Activated CD4-positive, alpha-beta T cell treated with anti-CD3 and anti-CD28 coated beads, Interleukin-2, Interleukin-6, amounts not matched to agents 100 ng/mL and 50 ng/mL, durations not matched to agents 16 hours and 8 hours (primary cell): ENCODE measurements at regions not wholly inside any gene's neighbourhood (a gene's known extent, or its start where the extent isn't known, plus 50 kb on each side); places are given as distances from the start of the nearest gene placed in this dataset.
"Not testable (repeated sequence)": the region's sequence is repeated elsewhere in the genome, so short reads cannot be mapped to it uniquely, and the experiment has no call there.

Experiments
- DNase-seq: peaks from one replicate; pipeline ENCODE4 v3.0.0-alpha.2; 2020

- DNase-seq, result no peak
Measured at GRCh38 chr7:67361150-67361549, 364.5 kb downstream of the TYW1 start.

GRCh38 chr7:67364441-67365017 is 367.9 kb downstream of the TYW1 start:
- no peak for DNase-seq

DNA sequence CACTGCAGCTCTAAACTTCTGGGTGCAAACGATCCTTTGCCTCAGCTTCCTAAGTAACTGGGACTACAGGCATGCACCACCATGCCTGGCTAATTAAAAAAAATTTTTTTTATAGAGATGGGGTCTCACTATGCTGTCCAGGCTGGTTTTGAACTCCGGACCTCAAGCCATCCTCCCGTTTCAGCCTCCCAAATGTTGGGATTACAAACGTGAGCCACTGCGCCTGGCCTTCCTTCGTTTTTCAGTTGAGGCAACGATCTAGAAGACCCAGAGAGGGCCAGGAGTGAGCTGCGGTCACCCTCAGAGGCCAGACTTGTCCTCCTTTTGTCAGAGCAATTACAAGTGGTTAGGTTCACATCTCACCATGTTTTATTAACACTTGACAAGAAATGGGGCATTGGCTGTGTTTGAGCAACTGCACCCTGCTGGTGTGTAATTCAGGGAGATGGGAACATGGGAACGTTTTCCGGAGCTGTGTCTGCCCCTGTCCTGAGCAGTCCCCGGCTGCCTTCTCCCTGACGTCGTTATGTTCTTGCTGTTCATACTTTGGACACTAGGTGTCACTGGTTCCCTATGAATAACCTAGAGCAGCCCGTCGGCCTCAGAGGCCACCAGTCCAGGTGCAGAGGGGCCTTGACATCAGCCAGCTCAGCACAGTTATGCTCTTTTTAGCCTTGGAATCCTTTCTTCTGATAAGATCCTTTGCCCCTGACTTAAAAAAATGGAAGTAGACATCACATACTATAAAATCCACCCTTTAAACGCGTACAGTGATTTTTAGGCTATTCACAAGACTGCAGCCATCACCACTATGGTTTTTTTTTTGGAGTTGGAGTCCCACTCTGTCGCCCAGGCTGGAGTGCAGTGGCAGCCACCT is 375.0 kb downstream of the TYW1 start:
- peak; percentile 77 for DNase-seq

DNA sequence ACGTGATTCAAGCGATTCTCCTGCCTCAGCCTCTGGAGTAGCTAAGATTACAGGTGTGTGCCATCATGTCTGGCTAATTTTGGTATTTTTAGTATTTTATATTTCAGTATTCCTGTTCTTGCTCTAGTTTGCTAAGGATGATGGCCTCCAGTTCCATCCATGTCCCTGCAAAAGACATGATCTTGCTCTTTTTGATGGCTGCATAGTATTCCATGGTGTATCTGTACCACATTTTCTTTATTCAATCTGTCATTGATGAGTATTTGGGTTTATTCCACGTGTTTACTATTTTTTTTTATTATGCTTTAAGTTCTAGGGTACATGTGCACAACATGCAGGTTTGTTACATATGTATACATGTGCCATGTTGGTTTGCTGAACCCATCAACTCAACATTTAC is 376.8 kb downstream of the TYW1 start:
- DNase-seq, result not testable (repeated sequence)

DNA sequence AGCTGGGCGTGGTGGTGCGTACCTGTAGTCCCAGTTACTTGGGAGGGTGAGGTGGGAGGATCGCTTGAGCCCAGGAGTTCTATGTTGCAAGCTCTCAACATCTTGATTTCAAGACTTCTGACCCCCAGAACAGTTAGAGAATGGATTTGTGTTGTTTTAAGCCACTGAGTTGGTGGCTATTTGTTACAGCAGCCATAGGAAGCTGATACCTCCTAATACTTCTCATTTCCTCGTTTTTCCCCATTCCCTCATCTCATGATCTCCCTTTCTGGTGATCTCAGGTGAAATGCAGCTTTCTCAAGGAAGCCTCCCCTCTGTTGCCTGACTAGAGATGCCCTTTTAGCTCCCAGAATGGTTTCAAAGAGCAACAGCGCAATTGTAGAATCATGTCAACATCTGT is 378.8 kb downstream of the TYW1 start:
- DNase-seq, result no peak

DNA sequence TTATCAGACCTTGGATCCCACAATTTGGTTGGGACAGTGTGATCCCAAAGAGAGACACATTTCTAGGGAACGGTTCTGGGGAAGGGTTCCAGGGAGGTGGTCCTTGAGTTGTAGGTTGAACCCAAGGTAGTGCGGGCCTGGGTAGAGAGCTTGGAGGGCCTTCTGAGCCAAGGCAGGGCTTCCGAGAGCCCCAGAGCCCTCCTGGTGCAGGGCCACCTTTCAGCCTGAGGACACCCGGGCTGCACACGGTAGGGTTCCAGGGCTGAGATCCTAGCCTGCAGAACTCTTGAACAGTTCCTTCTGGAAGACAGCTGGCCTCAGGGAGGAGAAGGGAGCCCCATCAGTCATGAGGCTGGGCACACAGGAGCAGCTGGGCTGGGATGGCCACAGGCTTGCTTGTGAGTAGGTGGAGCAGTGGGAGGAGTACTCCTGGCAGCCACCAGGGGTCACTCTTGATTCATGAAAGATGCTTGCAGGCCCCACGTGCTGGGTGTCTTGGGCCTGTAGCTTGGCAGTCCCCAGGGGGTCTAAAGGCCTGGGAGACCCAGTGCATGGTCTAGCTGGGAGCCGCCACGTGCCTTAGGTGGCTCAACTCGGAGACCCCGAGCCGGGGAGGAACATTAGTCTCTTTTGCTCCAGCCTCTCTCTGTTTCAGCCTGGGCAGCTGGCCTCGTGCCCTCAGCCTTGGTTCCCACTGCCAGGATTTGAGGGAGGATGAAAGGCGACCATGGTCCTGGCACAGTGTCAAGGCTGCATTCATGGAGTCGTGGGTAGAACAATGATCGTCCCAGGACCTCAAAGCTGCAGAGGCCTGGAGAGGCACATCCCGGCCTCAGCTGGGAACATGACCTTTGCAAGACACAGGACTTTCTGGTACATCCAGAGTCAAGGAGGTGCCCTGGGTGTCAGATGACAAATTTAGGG is 381.6 kb downstream of the TYW1 start:
- peak; percentile 73 for DNase-seq

DNA sequence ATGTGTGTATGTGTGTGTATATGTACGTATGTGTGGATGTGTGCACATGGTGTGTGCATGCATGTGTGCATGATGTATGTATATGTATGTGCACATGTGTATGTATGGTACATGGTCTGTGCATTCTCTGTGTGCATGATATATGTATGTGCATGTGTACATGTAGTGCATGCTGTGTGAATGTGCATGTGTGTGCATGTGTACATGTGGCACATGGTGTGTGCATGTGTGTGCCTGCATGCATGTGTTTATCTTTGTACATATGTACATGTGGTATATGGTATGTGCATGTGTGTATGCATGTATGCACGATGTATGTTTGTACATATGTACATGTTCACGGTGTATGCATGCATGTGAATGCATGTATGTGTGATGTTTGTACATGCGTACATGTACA is 383.7 kb downstream of the TYW1 start:
- no peak for DNase-seq

DNA sequence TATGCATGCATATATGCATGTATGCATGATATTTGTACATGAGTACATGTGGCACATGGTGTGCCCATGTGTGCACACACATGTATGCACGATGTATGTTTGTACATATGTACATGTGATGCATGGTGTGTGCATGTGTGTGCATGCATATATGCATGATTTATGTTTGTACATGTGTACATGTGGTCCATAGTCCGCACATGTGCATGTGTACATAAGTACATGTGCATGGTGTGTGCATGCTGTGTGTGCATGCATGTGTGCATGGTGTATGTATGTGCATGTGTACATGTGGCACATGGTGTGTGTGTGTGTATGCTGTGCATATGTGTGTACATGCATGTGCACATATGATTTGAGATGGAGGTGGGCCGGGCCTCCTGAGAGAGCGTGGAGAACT is 384.2 kb downstream of the TYW1 start:
- DNase-seq, result no peak

DNA sequence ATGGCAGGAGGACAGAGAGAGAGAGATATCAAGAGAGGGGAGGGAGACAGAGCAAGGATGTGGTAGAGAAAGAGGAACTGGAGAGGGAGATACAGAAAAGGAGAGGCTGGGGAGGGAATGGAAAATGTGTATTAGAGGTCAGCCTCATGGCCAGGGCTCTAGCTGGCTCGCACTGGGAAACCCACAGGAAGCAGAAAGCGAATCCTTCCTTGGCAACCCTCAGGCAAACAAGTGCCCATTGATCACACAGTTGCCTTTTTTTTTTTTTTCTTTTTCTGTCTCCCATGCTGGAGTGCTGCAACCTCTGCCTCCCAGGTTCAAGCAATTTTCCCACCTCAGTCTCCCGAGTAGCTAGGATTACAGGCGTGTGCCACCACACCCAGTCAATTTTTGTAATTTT is 391.2 kb downstream of the TYW1 start:
- DNase-seq, result no peak

DNA sequence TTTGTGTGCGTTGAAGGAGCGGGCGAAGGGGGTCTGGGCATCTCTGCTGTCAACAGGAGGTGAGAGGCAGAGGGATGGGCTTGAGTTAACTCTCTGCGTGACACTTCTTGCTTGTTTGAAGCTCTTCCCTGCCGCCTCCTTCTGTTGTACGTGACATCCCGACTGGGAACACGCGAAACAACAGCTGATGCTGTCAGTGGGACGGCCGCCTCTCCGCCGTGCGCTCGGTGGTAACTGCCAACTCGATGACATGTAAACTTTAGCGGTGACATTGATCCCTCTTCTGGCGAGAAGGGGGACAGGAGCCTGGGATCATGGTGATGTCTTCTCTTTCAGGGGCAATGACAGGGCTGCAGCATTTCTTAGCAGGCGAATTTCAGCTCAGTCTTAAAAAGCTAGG is 394.5 kb downstream of the TYW1 start:
- DNase-seq, result no peak

DNA sequence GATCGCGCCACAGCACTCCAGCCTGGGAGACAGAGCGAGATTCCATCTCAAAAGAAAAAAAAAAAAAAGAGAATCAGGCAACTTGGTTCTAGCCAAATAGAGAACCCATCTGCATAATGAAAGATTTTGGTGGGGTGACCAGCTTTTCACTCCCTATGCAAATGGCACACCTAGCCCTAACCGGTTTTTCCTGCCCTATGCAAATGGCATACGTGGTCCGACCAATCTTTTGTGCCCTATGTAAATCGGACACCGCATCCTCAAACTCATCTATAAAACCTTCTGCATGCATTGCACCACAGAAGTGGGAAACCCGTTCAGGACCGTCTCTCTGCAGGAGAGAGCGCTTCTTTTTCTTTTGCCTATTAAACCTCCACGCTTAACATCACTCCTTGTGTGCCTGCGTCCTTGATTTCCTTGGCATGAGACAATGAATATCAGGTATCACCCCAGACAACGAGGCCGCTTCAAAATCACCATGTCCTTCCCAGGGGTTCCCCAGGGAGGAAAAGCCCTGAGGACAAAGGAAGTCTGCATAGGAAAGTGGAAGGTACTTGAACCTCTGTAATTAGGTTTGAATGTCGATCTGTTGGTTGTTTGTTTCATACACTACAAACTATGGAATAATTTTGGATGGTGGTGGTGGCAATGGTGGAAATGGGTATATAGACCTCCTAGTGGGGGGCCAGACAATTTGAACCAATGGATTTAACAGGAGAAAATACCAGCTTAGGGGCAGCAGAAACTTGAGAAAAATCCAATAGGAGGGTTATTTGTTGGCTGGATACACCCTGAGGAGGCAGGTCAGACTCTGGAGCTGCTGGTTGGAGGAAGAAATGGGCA is 396.2 kb downstream of the TYW1 start:
- no peak for DNase-seq

DNA sequence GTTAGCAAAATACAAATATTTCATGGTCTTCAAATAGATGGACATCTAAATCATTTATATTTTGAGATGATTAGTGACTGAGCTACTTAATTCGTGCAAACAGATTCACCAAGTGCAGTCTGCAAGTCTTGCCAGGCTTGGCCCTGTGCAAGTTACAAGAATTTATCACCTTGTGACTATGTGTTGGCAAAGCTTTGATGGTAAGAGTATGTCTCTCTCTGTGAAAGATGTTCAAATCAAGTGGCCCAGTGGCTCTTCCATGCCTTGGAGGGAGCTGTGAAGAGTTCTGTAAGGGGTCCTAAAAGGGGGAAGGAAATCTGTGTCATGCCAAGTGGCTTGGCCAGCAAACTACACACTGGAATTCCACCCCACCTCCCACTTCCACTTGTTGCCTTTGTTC is 397.3 kb downstream of the TYW1 start:
- DNase-seq, result no peak

GRCh38 chr7:67398916-67399315 is 402.3 kb downstream of the TYW1 start:
- DNase-seq, result no peak

DNA sequence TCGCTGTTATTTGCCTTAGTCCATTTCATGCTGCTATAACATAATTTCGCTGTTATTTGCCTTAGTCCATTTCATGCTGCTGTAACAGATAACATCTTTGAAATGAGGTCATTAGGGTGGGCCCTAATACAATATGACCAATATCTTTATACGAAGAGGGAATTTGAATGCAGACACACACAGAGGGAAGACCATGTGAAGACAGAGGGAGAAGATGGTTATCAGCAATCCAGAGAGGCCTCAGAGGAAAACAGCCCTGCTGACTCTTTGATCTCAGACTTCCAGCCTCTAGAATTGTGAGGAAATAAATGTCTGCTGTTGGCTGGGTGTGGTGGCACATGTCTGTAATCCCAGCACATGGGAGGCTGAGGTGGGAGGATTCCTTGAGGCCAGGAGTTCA is 404.9 kb downstream of the TYW1 start:
- no peak for DNase-seq

- DNase-seq, result no peak
Measured at GRCh38 chr7:67402280-67402679, 405.6 kb downstream of the TYW1 start.

GRCh38 chr7:67406976-67407375 is 410.3 kb downstream of the TYW1 start:
- no peak for DNase-seq

DNA sequence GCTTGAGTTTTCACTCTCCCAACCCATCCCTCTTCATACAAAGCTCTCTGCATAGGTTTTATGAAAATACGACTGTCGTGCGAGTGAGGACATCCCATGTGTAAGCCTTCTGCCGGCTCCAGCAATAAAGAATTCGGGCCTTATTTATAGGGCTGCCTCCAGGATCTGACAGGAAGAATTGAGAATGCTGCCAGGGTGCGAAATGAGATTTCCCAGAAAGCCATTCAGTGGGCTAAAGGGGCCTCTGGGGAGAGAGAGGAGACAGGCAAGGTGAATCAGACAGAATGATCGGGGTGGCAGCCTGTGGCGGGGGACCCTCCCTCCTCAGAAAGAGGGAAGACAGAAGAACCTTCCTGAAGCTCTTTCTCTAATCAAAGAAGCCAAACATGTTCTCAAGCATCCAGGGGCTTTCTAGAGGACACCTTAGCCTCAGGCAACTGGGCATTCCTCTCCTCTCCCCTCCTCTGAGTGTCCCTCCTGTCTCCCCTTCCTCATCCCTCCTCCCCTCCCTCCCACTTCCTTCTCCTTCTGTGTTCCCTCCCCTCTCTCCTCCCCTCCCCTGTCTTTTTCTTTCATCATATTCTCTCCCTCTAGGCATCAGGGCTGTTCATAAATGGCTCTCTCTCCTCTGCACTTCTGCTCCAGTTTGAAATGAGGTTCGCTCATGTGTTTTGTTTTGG is 410.9 kb downstream of the TYW1 start:
- DNase-seq, result no peak

GRCh38 chr7:67408109-67408508 is 411.5 kb downstream of the TYW1 start:
- DNase-seq, result no peak

DNA sequence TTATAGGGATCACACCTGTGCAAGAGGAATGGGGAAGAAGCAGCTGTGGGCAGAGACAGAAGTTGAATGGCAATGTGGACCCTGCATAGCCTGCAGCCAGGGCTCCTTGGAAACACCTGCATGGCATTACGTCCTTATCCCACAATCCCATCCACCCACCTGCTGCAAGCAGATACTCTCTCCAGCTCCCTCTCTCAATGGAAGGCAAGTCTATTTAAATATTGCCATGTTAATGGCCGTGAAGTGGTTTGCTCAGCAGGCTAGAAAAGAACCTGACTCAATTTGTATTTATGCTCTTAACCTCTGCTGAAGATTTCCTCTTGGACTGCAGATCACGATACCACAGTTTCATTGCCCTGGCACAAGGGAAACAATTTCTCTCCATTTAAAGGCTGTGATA is 417.0 kb downstream of the TYW1 start:
- DNase-seq, result no peak

DNA sequence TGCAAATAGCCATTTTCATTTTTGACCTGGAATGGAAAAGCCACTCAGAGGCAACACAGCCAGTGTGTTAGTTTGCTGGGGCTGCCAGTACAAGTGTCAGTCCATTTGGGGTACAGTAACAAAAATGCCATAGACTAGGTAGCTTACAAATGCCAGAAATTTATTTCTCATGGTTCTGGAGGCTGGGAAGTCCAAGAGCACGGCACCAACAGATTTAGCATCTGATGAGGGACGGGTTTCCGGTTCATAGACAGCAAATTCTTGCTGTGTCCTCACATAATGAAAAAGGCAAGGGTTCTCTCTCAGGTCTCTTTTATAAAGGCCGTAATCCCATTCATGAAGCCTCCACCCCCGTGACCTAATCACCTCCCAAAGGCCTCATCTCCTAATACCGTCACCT is 418.2 kb downstream of the TYW1 start:
- no peak for DNase-seq

DNA sequence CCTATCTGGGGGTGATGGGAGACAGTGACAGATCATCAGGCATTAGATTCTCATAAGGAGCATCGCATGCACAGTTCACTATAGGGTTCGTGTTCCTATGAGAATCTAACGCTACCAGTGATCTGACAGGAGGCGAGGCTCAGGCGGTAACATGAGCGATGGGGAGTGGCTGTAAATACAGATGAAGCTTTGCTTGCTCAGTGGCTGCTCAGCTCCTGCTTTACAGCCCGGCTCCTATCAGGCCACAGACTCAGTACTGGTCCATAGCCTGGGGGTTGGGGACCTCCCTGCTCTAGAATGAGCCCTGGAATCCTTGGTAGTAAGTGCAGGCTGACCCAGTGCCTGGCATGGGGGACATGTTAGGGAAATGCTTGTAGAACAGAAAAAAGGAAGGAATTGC is 426.0 kb downstream of the TYW1 start:
- no peak for DNase-seq

GRCh38 chr7:67423065-67423464 is 426.4 kb downstream of the TYW1 start:
- no peak for DNase-seq
